Liver (tissue), 3 donors: ENCODE measurements at regions not wholly inside any gene's neighbourhood (a gene's known extent, or its start where the extent isn't known, plus 50 kb on each side); places are given as distances from the start of the nearest gene placed in this dataset.

Source experiments
- RAD21 ChIP-seq, 2 donors: IDR thresholded peaks; 2 replicates each; pipeline ENCODE4 v1.6.1; 2016; ENCODE audit warnings: antibody characterized with exemption in 2 of 2, mild to moderate bottlenecking in 2 of 2
- TF ChIP-seq, protein P1 (sequence below): fragments of 150-350 bp; IDR thresholded peaks from 2 replicates; pipeline ENCODE4 v1.5.1; 2017; ENCODE audit warnings: improper control_type of control experiment, low read depth, low read length; ENCODE audit not compliant: missing input control
- donor health status: healthy.
- donor health status: healthy.

- TF ChIP-seq, protein P1, sequence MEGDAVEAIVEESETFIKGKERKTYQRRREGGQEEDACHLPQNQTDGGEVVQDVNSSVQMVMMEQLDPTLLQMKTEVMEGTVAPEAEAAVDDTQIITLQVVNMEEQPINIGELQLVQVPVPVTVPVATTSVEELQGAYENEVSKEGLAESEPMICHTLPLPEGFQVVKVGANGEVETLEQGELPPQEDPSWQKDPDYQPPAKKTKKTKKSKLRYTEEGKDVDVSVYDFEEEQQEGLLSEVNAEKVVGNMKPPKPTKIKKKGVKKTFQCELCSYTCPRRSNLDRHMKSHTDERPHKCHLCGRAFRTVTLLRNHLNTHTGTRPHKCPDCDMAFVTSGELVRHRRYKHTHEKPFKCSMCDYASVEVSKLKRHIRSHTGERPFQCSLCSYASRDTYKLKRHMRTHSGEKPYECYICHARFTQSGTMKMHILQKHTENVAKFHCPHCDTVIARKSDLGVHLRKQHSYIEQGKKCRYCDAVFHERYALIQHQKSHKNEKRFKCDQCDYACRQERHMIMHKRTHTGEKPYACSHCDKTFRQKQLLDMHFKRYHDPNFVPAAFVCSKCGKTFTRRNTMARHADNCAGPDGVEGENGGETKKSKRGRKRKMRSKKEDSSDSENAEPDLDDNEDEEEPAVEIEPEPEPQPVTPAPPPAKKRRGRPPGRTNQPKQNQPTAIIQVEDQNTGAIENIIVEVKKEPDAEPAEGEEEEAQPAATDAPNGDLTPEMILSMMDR = no peak
- no peak for TF ChIP-seq RAD21 (IDR thresholded peaks at IDR 0.05)
These were observed 625.0 kb upstream of the MAN1A1 start for GRCh38 chr6:119974430-119975159.
